NCI-H345 treated with DMSO at 0.1 percent for 48 hours (cell line): ENCODE measurements at regions not wholly inside any gene's neighbourhood (a gene's known extent, or its start where the extent isn't known, plus 50 kb on each side); places are given as distances from the start of the nearest gene placed in this dataset.

Source experiments
- DNase-seq: peaks from one replicate; lab custom pipeline; 2025; ENCODE audit not compliant: unreplicated experiment; lab: John Stamatoyannopoulos, UW

DNA sequence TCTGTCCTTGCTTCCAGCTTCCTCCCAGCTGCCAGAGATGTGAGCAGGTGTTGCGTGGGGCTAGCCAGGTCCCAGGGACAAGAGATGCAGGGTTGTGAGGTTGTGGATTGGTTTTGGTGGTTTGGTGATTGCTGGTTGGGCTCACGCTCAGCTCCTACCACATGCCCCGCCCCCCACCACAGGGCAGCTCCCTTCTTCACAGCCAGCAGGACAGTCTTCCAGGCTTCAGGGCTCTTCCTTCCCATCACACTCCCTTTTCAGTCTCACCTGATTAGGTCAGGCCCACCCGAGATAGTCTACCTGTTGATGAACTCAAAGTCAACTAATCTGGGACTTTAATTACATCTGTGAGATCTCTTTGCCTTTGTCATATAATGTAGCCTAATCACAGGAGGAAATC, 52.0 kb upstream of the GLI2 start:
- no peak for DNase-seq

GRCh38 chr2:120684289-120685065, 51.2 kb upstream of the GLI2 start:
- no peak for DNase-seq

GRCh38 chr2:120685066-120685973, 50.3 kb upstream of the GLI2 start:
- DNase-seq = no peak
